ENCODE measurements at regions not wholly inside any gene's neighbourhood (a gene's known extent, or its start where the extent isn't known, plus 50 kb on each side); places are given as distances from the start of the nearest gene placed in this dataset.
A peak's percentile ranks its signal among the peaks of the same experiment; 100 is the strongest.

DNA sequence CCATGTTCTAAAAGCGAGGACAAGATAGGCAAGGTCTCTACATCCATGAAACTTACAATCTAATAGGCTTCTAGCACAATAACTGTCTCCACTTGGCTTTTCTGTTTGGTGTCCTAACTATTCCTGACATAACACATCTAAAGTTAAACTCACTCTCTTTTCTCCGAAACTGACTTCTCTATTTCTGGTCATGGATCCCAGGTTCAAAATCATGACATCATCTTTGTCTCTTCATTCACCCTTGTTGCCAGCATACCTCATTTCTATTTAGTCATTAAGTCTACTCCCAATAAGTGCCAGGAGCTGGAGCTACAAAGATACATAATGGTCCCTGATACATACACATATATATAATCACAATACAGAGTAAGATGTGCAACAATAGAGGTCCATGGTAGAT lies 53.9 kb upstream of the CEP83 start:
- no peak for FAIRE-seq

DNA sequence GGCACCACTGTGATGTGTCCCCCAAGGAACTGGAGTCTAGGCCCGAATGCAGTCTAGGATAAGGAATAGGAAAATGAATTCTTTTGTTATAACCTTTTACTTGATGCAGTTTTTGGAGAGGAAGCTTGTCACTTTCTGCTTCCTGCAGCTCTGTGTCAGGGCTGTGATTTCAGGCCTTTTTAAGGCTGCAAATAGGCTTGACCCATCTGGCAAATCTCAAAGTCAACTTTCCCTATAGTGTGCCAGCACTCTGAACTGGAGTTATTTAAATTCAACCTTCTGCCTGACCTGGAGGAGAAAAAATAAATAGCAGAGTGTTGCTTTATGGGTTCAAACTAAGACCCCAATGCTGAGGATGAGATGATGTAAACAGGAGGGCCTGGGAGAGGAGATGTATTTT lies 51.8 kb upstream of the CEP83 start:
- FAIRE-seq (no peak), DNase-seq (ENCODE audit: low read depth, low spot score) (no peak), ATAC-seq (no peak)
- no peak overlapping the region for H3K4me3 ChIP-seq
- no peaks in the 10 kb centered on the region for H4K20me1 ChIP-seq (ENCODE audit: control insufficient read depth, insufficient read depth)
- no peak overlapping the region for H3K9ac ChIP-seq (ENCODE audit: control insufficient read depth, insufficient read depth, low read length)
- CTCF ChIA-PET = interaction anchor here (0.8 kb wide), 1 partner anchor 377 kb away, joined by 4 read pairs; no protein-coding TSS in a partner anchor
- TF ChIP-seq NKRF (conservative IDR thresholded peaks at IDR 0.05) (no peak), SUPT20H (IDR thresholded peaks at IDR 0.05; ENCODE audit: borderline replicate concordance, control insufficient read depth, low read depth, low read length) (no peak), EP300 (IDR thresholded peaks at IDR 0.05; ENCODE audit: borderline replicate concordance in 1 of 2, control insufficient read depth in 1 of 2, low read depth in 2 of 2, low read length in 2 of 2) (no peak), MEF2A (IDR thresholded peaks at IDR 0.05; ENCODE audit: insufficient read depth, low read depth, low read length) (no peak), EED (IDR thresholded peaks at IDR 0.05; ENCODE audit: low read depth) (no peak), STAT1 (conservative IDR thresholded peaks at IDR 0.05) (no peak), BHLHE40 (IDR thresholded peaks at IDR 0.05; ENCODE audit: borderline replicate concordance in 1 of 2, low read depth in 2 of 2, low read length in 1 of 2) (no peak), TAF1 (IDR thresholded peaks at IDR 0.05; ENCODE audit: borderline replicate concordance, low read depth, low read length) (no peak), HCFC1 (IDR thresholded peaks at IDR 0.05; ENCODE audit: low read length) (no peak)
- TF ChIP-seq, protein P1, sequence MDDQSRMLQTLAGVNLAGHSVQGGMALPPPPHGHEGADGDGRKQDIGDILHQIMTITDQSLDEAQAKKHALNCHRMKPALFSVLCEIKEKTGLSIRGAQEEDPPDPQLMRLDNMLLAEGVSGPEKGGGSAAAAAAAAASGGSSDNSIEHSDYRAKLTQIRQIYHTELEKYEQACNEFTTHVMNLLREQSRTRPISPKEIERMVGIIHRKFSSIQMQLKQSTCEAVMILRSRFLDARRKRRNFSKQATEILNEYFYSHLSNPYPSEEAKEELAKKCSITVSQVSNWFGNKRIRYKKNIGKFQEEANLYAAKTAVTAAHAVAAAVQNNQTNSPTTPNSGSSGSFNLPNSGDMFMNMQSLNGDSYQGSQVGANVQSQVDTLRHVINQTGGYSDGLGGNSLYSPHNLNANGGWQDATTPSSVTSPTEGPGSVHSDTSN (IDR thresholded peaks at IDR 0.05; ENCODE audit: insufficient replicate concordance, low read depth, low read length) = no peak
- TF ChIP-seq, protein P2, sequence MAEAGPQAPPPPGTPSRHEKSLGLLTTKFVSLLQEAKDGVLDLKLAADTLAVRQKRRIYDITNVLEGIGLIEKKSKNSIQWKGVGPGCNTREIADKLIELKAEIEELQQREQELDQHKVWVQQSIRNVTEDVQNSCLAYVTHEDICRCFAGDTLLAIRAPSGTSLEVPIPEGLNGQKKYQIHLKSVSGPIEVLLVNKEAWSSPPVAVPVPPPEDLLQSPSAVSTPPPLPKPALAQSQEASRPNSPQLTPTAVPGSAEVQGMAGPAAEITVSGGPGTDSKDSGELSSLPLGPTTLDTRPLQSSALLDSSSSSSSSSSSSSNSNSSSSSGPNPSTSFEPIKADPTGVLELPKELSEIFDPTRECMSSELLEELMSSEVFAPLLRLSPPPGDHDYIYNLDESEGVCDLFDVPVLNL (IDR thresholded peaks at IDR 0.05; ENCODE audit: low read depth, low read length) = no peak
- 6% methylated on average over 1 of the region's 1 CpG for WGBS (ENCODE audit: insufficient coverage, insufficient replicate concordance, low lambda C conversion rate, missing lambda C conversion rate)
- SMC1A ChIA-PET (ENCODE audit: uncharacterized antibody, unreplicated experiment) = no interaction called here
- H3K79me2 ChIP-seq (ENCODE audit: control insufficient read depth, insufficient read depth, low read length) = no peaks in the 10 kb centered on the region
- RAD21 ChIA-PET (ENCODE audit: unreplicated experiment) = no interaction called here
- intact Hi-C loops (cut with micrococcal nuclease; ENCODE audit: unreplicated experiment) = no loop called here
- H3K36me3 ChIP-seq (ENCODE audit: control insufficient read depth in 2 of 2, insufficient read depth in 2 of 2, low read length in 1 of 2) = no peaks in the 10 kb centered on the region
- BruUV-seq (replicated peaks) = no TSS peak
- in situ Hi-C loops (cut with MboI) = no loop called here
- H3K9me3 ChIP-seq (replicated peaks; ENCODE audit: control insufficient read depth, insufficient read depth, low read length) = no peaks in the 10 kb centered on the region; the same call in 2 of the 3 replicates
- H3K4me2 ChIP-seq (ENCODE audit: control insufficient read depth, insufficient read depth) = no peak overlapping the region
- no peaks in the 10 kb centered on the region for H3K4me1 ChIP-seq (ENCODE audit: control insufficient read depth, insufficient read depth, low read length)
- no peaks in the 10 kb centered on the region for H3K27me3 ChIP-seq (replicated peaks in 1 of 2; ENCODE audit: control insufficient read depth in 2 of 2, insufficient read depth in 2 of 2, low read length in 1 of 2)
- H2AFZ ChIP-seq (ENCODE audit: control insufficient read depth, low read depth, low read length) = no peak overlapping the region
- POLR2A ChIA-PET = interaction anchor here (1.3 kb wide), 1 partner anchor 51 kb away, joined by 3 read pairs; no protein-coding TSS in a partner anchor
- no peak overlapping the region for H3K27ac ChIP-seq (ENCODE audit: control insufficient read depth, insufficient read depth)

More for the DNA sequence above, 53.9 kb upstream of the CEP83 start:
- TF ChIP-seq ATF7 (IDR thresholded peaks at IDR 0.05; ENCODE audit: low read depth) (0 out of 2 replicates have a peak, but pooled peaks have one; percentile 37), NR2C1 (IDR thresholded peaks at IDR 0.05) (no peak)
- Histone ChIP-seq H3K79me2 (ENCODE audit: control insufficient read depth, insufficient read depth, low read length) (no peaks in the 10 kb centered on the region), H3K9ac (ENCODE audit: control insufficient read depth, insufficient read depth, low read length) (no peak overlapping the region), H3K27ac (ENCODE audit: control insufficient read depth, insufficient read depth) (no peak overlapping the region), H3K4me2 (ENCODE audit: control insufficient read depth, insufficient read depth) (no peak overlapping the region), H3K4me1 (ENCODE audit: control insufficient read depth, insufficient read depth, low read length) (no peaks in the 10 kb centered on the region), H4K20me1 (ENCODE audit: control insufficient read depth, insufficient read depth) (no peaks in the 10 kb centered on the region), H3K27me3 (replicated peaks in 1 of 2; ENCODE audit: control insufficient read depth in 2 of 2, insufficient read depth in 2 of 2, low read length in 1 of 2) (no peaks in the 10 kb centered on the region), H3K36me3 (ENCODE audit: control insufficient read depth in 2 of 2, insufficient read depth in 2 of 2, low read length in 1 of 2) (no peaks in the 10 kb centered on the region), H2AFZ (ENCODE audit: control insufficient read depth, low read depth, low read length) (no peak overlapping the region), H3K4me3 (no peak overlapping the region), H3K9me3 (replicated peaks; ENCODE audit: control insufficient read depth, insufficient read depth, low read length) (no peaks in the 10 kb centered on the region; the same call in 2 of the 3 replicates)
- SMC1A ChIA-PET (ENCODE audit: uncharacterized antibody, unreplicated experiment) = no interaction called here
- intact Hi-C loops (cut with micrococcal nuclease; ENCODE audit: unreplicated experiment) = no loop called here
- RAD21 ChIA-PET (ENCODE audit: unreplicated experiment) = no interaction called here
- in situ Hi-C loops (cut with MboI) = no loop called here
- no peak for ATAC-seq
- no TSS peak for BruUV-seq (replicated peaks)
- POLR2A ChIA-PET = no interaction called here
- 46% methylated on average over 2 of the region's 2 CpGs for WGBS (ENCODE audit: insufficient coverage, insufficient replicate concordance, low lambda C conversion rate, missing lambda C conversion rate)
- no peak for DNase-seq (ENCODE audit: low read depth, low spot score)
- CTCF ChIA-PET = no interaction called here

Data from GM12878 (cell line).